ENCODE measurements at regions not wholly inside any gene's neighbourhood (a gene's known extent, or its start where the extent isn't known, plus 50 kb on each side); places are given as distances from the start of the nearest gene placed in this dataset.

DNA sequence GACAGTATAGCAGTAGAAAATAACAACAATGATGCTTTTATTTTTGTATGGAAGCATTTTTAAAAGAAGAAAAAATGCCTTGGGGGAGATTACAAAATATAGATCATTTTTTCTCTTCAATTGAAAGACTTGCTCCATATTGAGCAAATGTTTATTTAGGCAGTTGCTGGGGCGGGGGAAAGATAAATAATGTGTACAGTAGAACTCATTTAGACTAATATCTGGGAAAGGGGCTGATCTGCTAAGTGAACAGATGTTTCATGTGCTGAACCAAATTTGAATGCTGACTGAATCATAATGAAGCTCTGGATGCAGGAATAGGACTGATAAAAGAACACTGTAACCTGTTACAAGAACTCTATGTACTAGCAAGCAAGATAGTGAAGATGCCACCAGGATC lies 457.1 kb upstream of the TENM4 start:
- no peak overlapping the region for H3K4ac ChIP-seq (ENCODE audit: low read length)
- no peak overlapping the region for H3K18ac ChIP-seq (ENCODE audit: low read length)
- H3K4me3 ChIP-seq (ENCODE audit: low read length in 2 of 2): no peak overlapping the region
- H3K23ac ChIP-seq (ENCODE audit: low read depth, low read length, poor library complexity): no peak overlapping the region
- H3K36me3 ChIP-seq (replicated peaks in 1 of 2; ENCODE audit: control insufficient read depth in 2 of 2, insufficient read depth in 2 of 2, low read length in 2 of 2): no peaks in the 10 kb centered on the region
- H2AFZ ChIP-seq (ENCODE audit: low read length): no peak overlapping the region
- H2BK12ac ChIP-seq (ENCODE audit: low read length): no peak overlapping the region
- H3K27me3 ChIP-seq (ENCODE audit: control insufficient read depth in 3 of 3, insufficient read depth in 3 of 3, low read depth in 1 of 3, low read length in 3 of 3): no peaks in the 10 kb centered on the region
- H3K14ac ChIP-seq (ENCODE audit: low read length): no peak overlapping the region
- DNase-seq (ENCODE audit: low spot score): no peak
- no peak overlapping the region for H4K8ac ChIP-seq (ENCODE audit: low read depth, low read length)
- H2BK5ac ChIP-seq (ENCODE audit: low read length): no peak overlapping the region
- H3K4me2 ChIP-seq (ENCODE audit: insufficient read depth, low read length, poor library complexity, severe bottlenecking): no peak overlapping the region
- H3K4me1 ChIP-seq (ENCODE audit: control insufficient read depth in 2 of 2, insufficient read depth in 1 of 2, low read depth in 1 of 2, low read length in 2 of 2): peaks cover 2 to 8% of the 10 kb centered on the region in 2 donors
- no peak overlapping the region for H2BK120ac ChIP-seq (ENCODE audit: low read depth, low read length)
- no peaks in the 10 kb centered on the region for H3K9me3 ChIP-seq (replicated peaks in 1 of 2; ENCODE audit: control insufficient read depth in 2 of 2, insufficient read depth in 1 of 2, low read depth in 1 of 2, low read length in 2 of 2)
- no peak overlapping the region for H2BK15ac ChIP-seq (ENCODE audit: low read length)
- no peak overlapping the region for H3K9ac ChIP-seq (ENCODE audit: low read depth, low read length, poor library complexity)
- H3K27ac ChIP-seq (replicated peaks; ENCODE audit: low read length): no peak overlapping the region
- no CpG with 5 or more reads among the region's 1 CpG for WGBS, 2 donors (ENCODE audit: extremely low coverage in 2 of 2, insufficient read length in 2 of 2, insufficient replicate concordance in 1 of 2)
- no peak overlapping the region for H2AK5ac ChIP-seq (ENCODE audit: low read depth, low read length)
- no peak overlapping the region for H4K91ac ChIP-seq (ENCODE audit: low read depth, low read length, poor library complexity)
- H3K79me1 ChIP-seq (ENCODE audit: low read depth, low read length): no peaks in the 10 kb centered on the region

DNA sequence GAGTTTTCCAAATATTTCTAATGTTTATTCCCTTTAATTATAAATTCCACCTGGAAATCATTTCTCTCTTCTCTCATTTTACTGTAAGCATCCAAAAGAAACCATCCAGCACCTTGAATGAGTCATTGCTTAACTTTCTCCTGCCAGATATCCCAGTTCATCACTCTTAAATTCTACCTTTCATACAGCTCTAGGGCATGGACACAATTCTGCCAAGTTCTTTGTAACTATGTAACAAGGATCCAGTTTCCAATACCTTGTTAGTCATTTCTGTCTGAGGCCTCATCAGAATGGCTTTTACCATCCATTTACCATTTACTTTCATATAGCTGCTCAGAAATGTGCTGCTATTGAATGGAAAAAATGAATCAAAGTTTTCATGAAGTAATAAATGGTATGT lies 455.4 kb upstream of the TENM4 start:
- Histone ChIP-seq H3K9me3 (replicated peaks in 1 of 2; ENCODE audit: control insufficient read depth in 2 of 2, insufficient read depth in 1 of 2, low read depth in 1 of 2, low read length in 2 of 2) (no peaks in the 10 kb centered on the region), H3K4me3 (ENCODE audit: low read length in 2 of 2) (no peak overlapping the region), H3K14ac (ENCODE audit: low read length) (no peak overlapping the region), H2AFZ (ENCODE audit: low read length) (no peak overlapping the region), H2AK5ac (ENCODE audit: low read depth, low read length) (no peak overlapping the region), H2BK120ac (ENCODE audit: low read depth, low read length) (no peak overlapping the region), H3K9ac (ENCODE audit: low read depth, low read length, poor library complexity) (no peak overlapping the region), H3K27ac (replicated peaks; ENCODE audit: low read length) (no peak overlapping the region), H2BK15ac (ENCODE audit: low read length) (no peak overlapping the region), H2BK12ac (ENCODE audit: low read length) (no peak overlapping the region), H4K91ac (ENCODE audit: low read depth, low read length, poor library complexity) (no peak overlapping the region), H3K4me1 (ENCODE audit: control insufficient read depth in 2 of 2, insufficient read depth in 1 of 2, low read depth in 1 of 2, low read length in 2 of 2) (peaks cover 0 to 2% of the 10 kb centered on the region in 2 donors), H3K27me3 (ENCODE audit: control insufficient read depth in 3 of 3, insufficient read depth in 3 of 3, low read depth in 1 of 3, low read length in 3 of 3) (no peaks in the 10 kb centered on the region), H3K36me3 (replicated peaks in 1 of 2; ENCODE audit: control insufficient read depth in 2 of 2, insufficient read depth in 2 of 2, low read length in 2 of 2) (no peaks in the 10 kb centered on the region), H3K23ac (ENCODE audit: low read depth, low read length, poor library complexity) (no peak overlapping the region), H3K4me2 (ENCODE audit: insufficient read depth, low read length, poor library complexity, severe bottlenecking) (no peak overlapping the region), H3K4ac (ENCODE audit: low read length) (no peak overlapping the region), H3K18ac (ENCODE audit: low read length) (no peak overlapping the region), H3K79me1 (ENCODE audit: low read depth, low read length) (no peaks in the 10 kb centered on the region), H4K8ac (ENCODE audit: low read depth, low read length) (no peak overlapping the region), H2BK5ac (ENCODE audit: low read length) (no peak overlapping the region)
- no peak for DNase-seq (ENCODE audit: low spot score)

DNA sequence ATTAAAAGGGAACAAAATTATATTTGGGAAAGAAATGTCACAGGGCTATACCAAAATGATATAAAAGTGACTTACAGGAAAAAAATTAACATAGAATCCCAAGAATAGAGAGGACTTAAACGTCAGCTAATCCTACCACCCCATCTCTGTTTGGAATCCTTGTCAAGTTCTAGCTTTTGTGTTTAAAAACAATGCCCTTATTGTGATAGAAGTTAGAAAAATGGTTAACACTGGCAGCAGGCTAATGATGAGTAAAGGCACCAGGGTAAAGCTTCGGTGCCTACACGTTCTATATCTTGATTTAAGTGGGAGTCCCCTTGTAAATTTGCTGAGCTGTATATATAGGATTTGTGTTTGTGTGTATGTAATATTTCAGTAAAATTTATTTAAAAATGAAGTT lies 453.3 kb upstream of the TENM4 start:
- no peak overlapping the region for H3K27ac ChIP-seq (replicated peaks; ENCODE audit: low read length)
- H2BK120ac ChIP-seq (ENCODE audit: low read depth, low read length): no peak overlapping the region
- no peaks in the 10 kb centered on the region for H3K36me3 ChIP-seq (replicated peaks in 1 of 2; ENCODE audit: control insufficient read depth in 2 of 2, insufficient read depth in 2 of 2, low read length in 2 of 2)
- H3K23ac ChIP-seq (ENCODE audit: low read depth, low read length, poor library complexity): no peak overlapping the region
- no peak overlapping the region for H2AFZ ChIP-seq (ENCODE audit: low read length)
- no peak overlapping the region for H3K4me3 ChIP-seq (ENCODE audit: low read length in 2 of 2)
- no peaks in the 10 kb centered on the region for H3K9me3 ChIP-seq (replicated peaks in 1 of 2; ENCODE audit: control insufficient read depth in 2 of 2, insufficient read depth in 1 of 2, low read depth in 1 of 2, low read length in 2 of 2)
- H3K4ac ChIP-seq (ENCODE audit: low read length): no peak overlapping the region
- no peak overlapping the region for H3K18ac ChIP-seq (ENCODE audit: low read length)
- H4K8ac ChIP-seq (ENCODE audit: low read depth, low read length): no peak overlapping the region
- no peak overlapping the region for H3K4me2 ChIP-seq (ENCODE audit: insufficient read depth, low read length, poor library complexity, severe bottlenecking)
- H4K91ac ChIP-seq (ENCODE audit: low read depth, low read length, poor library complexity): no peak overlapping the region
- H3K9ac ChIP-seq (ENCODE audit: low read depth, low read length, poor library complexity): no peak overlapping the region
- H2BK5ac ChIP-seq (ENCODE audit: low read length): no peak overlapping the region
- H3K4me1 ChIP-seq (ENCODE audit: control insufficient read depth in 2 of 2, insufficient read depth in 1 of 2, low read depth in 1 of 2, low read length in 2 of 2): peaks cover 0 to 2% of the 10 kb centered on the region in 2 donors
- H3K79me1 ChIP-seq (ENCODE audit: low read depth, low read length): no peaks in the 10 kb centered on the region
- no peak overlapping the region for H3K14ac ChIP-seq (ENCODE audit: low read length)
- no peak overlapping the region for H2BK12ac ChIP-seq (ENCODE audit: low read length)
- DNase-seq (ENCODE audit: low spot score): no peak
- H3K27me3 ChIP-seq (ENCODE audit: control insufficient read depth in 3 of 3, insufficient read depth in 3 of 3, low read depth in 1 of 3, low read length in 3 of 3): no peaks in the 10 kb centered on the region
- H2AK5ac ChIP-seq (ENCODE audit: low read depth, low read length): no peak overlapping the region
- no CpG with 5 or more reads among the region's 3 CpGs for WGBS, 2 donors (ENCODE audit: extremely low coverage in 2 of 2, insufficient read length in 2 of 2, insufficient replicate concordance in 1 of 2)
- H2BK15ac ChIP-seq (ENCODE audit: low read length): no peak overlapping the region

DNA sequence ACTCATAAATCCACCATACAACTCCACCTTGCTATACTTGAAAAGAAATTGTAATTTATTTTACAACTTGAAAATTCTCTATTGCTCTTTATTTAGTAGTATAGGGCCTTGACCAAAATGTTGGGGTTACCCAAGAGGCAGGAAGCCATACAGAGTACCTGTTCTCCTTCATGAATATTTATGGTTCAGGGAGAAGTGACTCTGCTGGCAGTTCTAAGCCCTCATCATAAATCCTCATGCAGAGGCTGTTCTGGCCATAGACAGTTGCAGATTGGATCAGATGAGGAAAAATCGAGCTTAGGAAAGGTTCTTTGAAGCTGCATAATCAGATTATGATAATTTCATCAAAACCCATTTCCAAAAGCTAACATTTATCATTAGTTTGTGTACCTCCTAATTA lies 449.4 kb upstream of the TENM4 start:
- H3K4me3 ChIP-seq (ENCODE audit: low read length in 2 of 2): no peak overlapping the region
- no peak overlapping the region for H2BK5ac ChIP-seq (ENCODE audit: low read length)
- no peak overlapping the region for H2BK120ac ChIP-seq (ENCODE audit: low read depth, low read length)
- H3K4me1 ChIP-seq (ENCODE audit: control insufficient read depth in 2 of 2, insufficient read depth in 1 of 2, low read depth in 1 of 2, low read length in 2 of 2): peaks cover 0 to 2% of the 10 kb centered on the region in 2 donors
- H3K36me3 ChIP-seq (replicated peaks in 1 of 2; ENCODE audit: control insufficient read depth in 2 of 2, insufficient read depth in 2 of 2, low read length in 2 of 2): no peaks in the 10 kb centered on the region
- no peak overlapping the region for H2BK12ac ChIP-seq (ENCODE audit: low read length)
- no peak overlapping the region for H3K18ac ChIP-seq (ENCODE audit: low read length)
- no peak overlapping the region for H3K9ac ChIP-seq (ENCODE audit: low read depth, low read length, poor library complexity)
- H3K9me3 ChIP-seq (replicated peaks in 1 of 2; ENCODE audit: control insufficient read depth in 2 of 2, insufficient read depth in 1 of 2, low read depth in 1 of 2, low read length in 2 of 2): no peaks in the 10 kb centered on the region
- H2BK15ac ChIP-seq (ENCODE audit: low read length): no peak overlapping the region
- no peak overlapping the region for H3K27ac ChIP-seq (replicated peaks; ENCODE audit: low read length)
- H3K27me3 ChIP-seq (ENCODE audit: control insufficient read depth in 3 of 3, insufficient read depth in 3 of 3, low read depth in 1 of 3, low read length in 3 of 3): no peaks in the 10 kb centered on the region
- H2AFZ ChIP-seq (ENCODE audit: low read length): no peak overlapping the region
- no peaks in the 10 kb centered on the region for H3K79me1 ChIP-seq (ENCODE audit: low read depth, low read length)
- no peak overlapping the region for H3K4me2 ChIP-seq (ENCODE audit: insufficient read depth, low read length, poor library complexity, severe bottlenecking)
- WGBS, 2 donors (ENCODE audit: extremely low coverage in 2 of 2, insufficient read length in 2 of 2, insufficient replicate concordance in 1 of 2): no CpG with 5 or more reads among the region's 1 CpG
- H3K4ac ChIP-seq (ENCODE audit: low read length): no peak overlapping the region
- no peak overlapping the region for H2AK5ac ChIP-seq (ENCODE audit: low read depth, low read length)
- H4K8ac ChIP-seq (ENCODE audit: low read depth, low read length): no peak overlapping the region
- no peak overlapping the region for H4K91ac ChIP-seq (ENCODE audit: low read depth, low read length, poor library complexity)
- DNase-seq (ENCODE audit: low spot score): no peak
- no peak overlapping the region for H3K23ac ChIP-seq (ENCODE audit: low read depth, low read length, poor library complexity)
- no peak overlapping the region for H3K14ac ChIP-seq (ENCODE audit: low read length)
